Transverse colon (tissue), 4 donors: ENCODE measurements at regions not wholly inside any gene's neighbourhood (a gene's known extent, or its start where the extent isn't known, plus 50 kb on each side); places are given as distances from the start of the nearest gene placed in this dataset.

ENCODE experiments used
- DNase-seq: peaks from one replicate; pipeline ENCODE4 v3.0.0-alpha.2; 2019
- H3K27ac ChIP-seq, 4 donors: fragments of 200-600 bp; sonication (generic); 2 replicates each; pipeline ENCODE4 v1.5.1; 2016 to 2018; ENCODE audit warnings: inconsistent platforms in 4 of 4
- H3K27me3 ChIP-seq: fragments of 200-600 bp; sonication (generic); 2 replicates; pipeline ENCODE4 v1.5.1; 2017; ENCODE audit warnings: inconsistent platforms
- H3K36me3 ChIP-seq, 4 donors: fragments of 200-600 bp; sonication (generic); 2 replicates each; pipeline ENCODE4 v1.5.1; 2017 to 2019; ENCODE audit warnings: inconsistent platforms in 4 of 4
- H3K4me1 ChIP-seq, 4 donors: fragments of 200-600 bp; sonication (generic); 2 replicates each; pipeline ENCODE4 v1.5.1; 2017 to 2020; ENCODE audit warnings: inconsistent platforms in 4 of 4
- H3K4me3 ChIP-seq, 4 donors: fragments of 200-600 bp; sonication (generic); 1 replicate in 1 of 4; 2 replicates in 3 of 4; pipeline versions ENCODE4 v1.5.1 to v1.6.1; 2017 to 2019; ENCODE audit warnings: inconsistent platforms in 4 of 4
- H3K9me3 ChIP-seq, 2 donors: fragments of 200-600 bp; sonication (generic); 2 replicates each; pipeline ENCODE4 v1.5.1; 2017 to 2019; ENCODE audit warnings: inconsistent platforms in 2 of 2
- CTCF ChIP-seq, 5 experiments: fragments of 200-600 bp in 3 of 5; fragments of 450-650 bp in 2 of 5; sonication (generic) in 3 of 5; IDR thresholded peaks; 1 replicate in 2 of 5; 2 replicates in 3 of 5; pipeline ENCODE4 v1.5.1; 2016 to 2017; ENCODE audit warnings: antibody characterized with exemption in 5 of 5, inconsistent platforms in 3 of 5, mild to moderate bottlenecking in 2 of 5, moderate library complexity in 1 of 5
- EP300 ChIP-seq: sonication (generic); formaldehyde crosslinking; IDR thresholded peaks from one replicate; pipeline ENCODE4 v1.6.1; 2017; ENCODE audit warnings: antibody characterized with exemption, low read depth
- POLR2A ChIP-seq: fragments of 450-650 bp; IDR thresholded peaks from one replicate; pipeline ENCODE4 v1.6.1; 2016; ENCODE audit warnings: antibody characterized with exemption, mild to moderate bottlenecking, moderate library complexity
- POLR2AphosphoS5 ChIP-seq, 3 donors: sonication (generic); formaldehyde crosslinking; IDR thresholded peaks; one replicate each; pipeline ENCODE4 v1.6.1; 2016; ENCODE audit warnings: antibody characterized with exemption in 3 of 3
- WGBS, 2 donors: methylation state at CpG; one replicate each; pipeline ENCODE4 v1.1.5; 2018; ENCODE audit warnings: low coverage in 1 of 2; 5-methylcytosine and 5-hydroxymethylcytosine counted together
- in situ Hi-C, 4 donors: fragments of 200-750 bp; cut with MboI; loops; one replicate each; pipeline versions ENCODE4 v1.15.0 to v1.15.1; 2017; ENCODE audit warnings: low sequenced_read_pairs in 3 of 4, low pct_ligation_motif_present in 1 of 4, low pct_unique_long_range_greater_than_20kb in 1 of 4
- intact Hi-C: fragments of 100-400 bp; cut with DNase I; formaldehyde crosslinking; loops from one replicate; pipeline ENCODE4 v1.15.1; 2023; ENCODE audit warnings: low total_unique reads

- H3K27ac ChIP-seq = no peak overlapping the region
- TF ChIP-seq CTCF (IDR thresholded peaks at IDR 0.05) (no peak), POLR2AphosphoS5 (IDR thresholded peaks at IDR 0.05) (no peak), POLR2A (no peak), EP300 (no peak)
- peaks cover 0 to 3% (median 2%) of the 10 kb centered on the region in 4 donors for H3K4me1 ChIP-seq
- H3K9me3 ChIP-seq = no peaks in the 10 kb centered on the region
- no peaks in the 10 kb centered on the region for H3K36me3 ChIP-seq
- no peaks in the 10 kb centered on the region for H3K27me3 ChIP-seq
- no peak overlapping the region for H3K4me3 ChIP-seq
- intact Hi-C loops (no loop called here), in situ Hi-C loops (no loop called here)
- 44 to 59% methylated on average over 1 of the region's 1 CpG for WGBS, 2 donors
- no peak for DNase-seq
These were observed 148.7 kb upstream of the GDNF start for GRCh38 chr5:37988454-37989046.

GRCh38 chr5:37984300-37984699 is 144.5 kb upstream of the GDNF start:
- Histone ChIP-seq H3K4me1 (peaks cover 0 to 3% (median 2%) of the 10 kb centered on the region in 4 donors), H3K27me3 (no peaks in the 10 kb centered on the region), H3K27ac (no peak overlapping the region), H3K4me3 (no peak overlapping the region), H3K9me3 (no peaks in the 10 kb centered on the region), H3K36me3 (no peaks in the 10 kb centered on the region)
- DNase-seq = no peak
- in situ Hi-C loops = no loop called here
- WGBS, 2 donors = 60 to 84% methylated on average over 1 of the region's 1 CpG
- TF ChIP-seq CTCF (IDR thresholded peaks at IDR 0.05) (no peak), POLR2AphosphoS5 (IDR thresholded peaks at IDR 0.05) (no peak), EP300 (no peak), POLR2A (no peak)
- intact Hi-C loops = no loop called here

- Histone ChIP-seq H3K4me3 (no peak overlapping the region), H3K4me1 (peaks cover 0 to under 1% (median 0%) of the 10 kb centered on the region in 4 donors), H3K27me3 (no peaks in the 10 kb centered on the region), H3K36me3 (no peaks in the 10 kb centered on the region), H3K9me3 (no peaks in the 10 kb centered on the region), H3K27ac (no peak overlapping the region)
- in situ Hi-C loops (no loop called here), intact Hi-C loops (no loop called here)
- no peak for DNase-seq
- TF ChIP-seq EP300 (no peak), POLR2AphosphoS5 (IDR thresholded peaks at IDR 0.05) (no peak), CTCF (IDR thresholded peaks at IDR 0.05) (no peak), POLR2A (no peak)
- WGBS, 2 donors = 32 to 79% methylated on average over 2 of the region's 2 CpGs
These were observed 143.6 kb upstream of the GDNF start for GRCh38 chr5:37983463-37983862.

GRCh38 chr5:37979559-37979958 is 139.7 kb upstream of the GDNF start:
- Histone ChIP-seq H3K4me1 (no peaks in the 10 kb centered on the region), H3K36me3 (no peaks in the 10 kb centered on the region), H3K27ac (no peak overlapping the region), H3K4me3 (no peak overlapping the region), H3K9me3 (no peaks in the 10 kb centered on the region), H3K27me3 (no peaks in the 10 kb centered on the region)
- 43 to 67% methylated on average over 1 of the region's 1 CpG for WGBS, 2 donors
- in situ Hi-C loops (no loop called here), intact Hi-C loops (no loop called here)
- no peak for TF ChIP-seq EP300
- TF ChIP-seq POLR2AphosphoS5 (IDR thresholded peaks at IDR 0.05) = no peak
- TF ChIP-seq POLR2A = no peak
- no peak for TF ChIP-seq CTCF (IDR thresholded peaks at IDR 0.05)
- DNase-seq = no peak
